ENCODE measurements at regions not wholly inside any gene's neighbourhood (a gene's known extent, or its start where the extent isn't known, plus 50 kb on each side); places are given as distances from the start of the nearest gene placed in this dataset.

DNA sequence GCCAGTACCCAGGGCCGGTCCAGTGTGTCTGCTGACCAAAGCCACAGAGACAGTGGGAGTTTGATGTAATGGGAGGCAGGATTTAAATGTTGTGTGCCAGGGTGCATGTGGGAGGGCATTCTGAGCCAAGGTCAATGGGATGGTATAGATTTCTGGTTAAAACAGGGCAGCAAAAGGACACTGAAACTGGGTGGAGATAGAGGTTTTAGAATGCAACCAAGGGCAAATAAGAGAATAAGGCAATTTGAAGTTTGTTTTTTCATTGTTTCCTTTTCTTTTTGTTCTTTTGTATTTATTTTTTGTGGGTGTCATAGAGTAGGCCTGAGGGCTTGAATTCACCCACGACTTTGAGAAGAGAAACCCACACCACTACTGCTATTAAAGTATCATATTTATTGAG is 65.5 kb upstream of the CLINT1 start:
- no peak for TF ChIP-seq EZH2 (IDR thresholded peaks at IDR 0.05)
- no peak for TF ChIP-seq POLR2AphosphoS5 (IDR thresholded peaks at IDR 0.05; ENCODE audit: borderline replicate concordance, low read depth, low read length)

Data from SK-N-MC (cell line).